GM21786 (cell line): ENCODE measurements at regions not wholly inside any gene's neighbourhood (a gene's known extent, or its start where the extent isn't known, plus 50 kb on each side); places are given as distances from the start of the nearest gene placed in this dataset.

Source experiments
- ATAC-seq: cut with Tn5 transposase; IDR thresholded peaks from one replicate; pipeline ENCODE4 v1.9.1; 2021; ENCODE audit not compliant: unreplicated experiment

- no peak for ATAC-seq
Measured at GRCh38 chr5:3883040-3883439, 287.4 kb downstream of the IRX1 start.

- ATAC-seq: no peak
Measured at GRCh38 chr5:3886524-3887451, 291.2 kb downstream of the IRX1 start.

- no peak for ATAC-seq
Measured at GRCh38 chr5:3888310-3888709, 292.7 kb downstream of the IRX1 start.

GRCh38 chr5:3889412-3890142 lies 293.9 kb downstream of the IRX1 start:
- ATAC-seq: no peak

GRCh38 chr5:3891113-3891512 lies 295.5 kb downstream of the IRX1 start:
- ATAC-seq: no peak

GRCh38 chr5:3893527-3893926 lies 297.9 kb downstream of the IRX1 start:
- ATAC-seq: no peak

- ATAC-seq: no peak
Measured at GRCh38 chr5:3893975-3894374, 298.3 kb downstream of the IRX1 start.

- no peak for ATAC-seq
Measured at GRCh38 chr5:3896098-3896497, 300.5 kb downstream of the IRX1 start.

- ATAC-seq: no peak
Measured at GRCh38 chr5:3899093-3899492, 303.5 kb downstream of the IRX1 start.

- no peak for ATAC-seq
Measured at GRCh38 chr5:3904584-3904983, 309.0 kb downstream of the IRX1 start.

- ATAC-seq: no peak
Measured at GRCh38 chr5:3905031-3905430, 309.4 kb downstream of the IRX1 start.

- no peak for ATAC-seq
Measured at GRCh38 chr5:3905521-3905920, 309.9 kb downstream of the IRX1 start.

GRCh38 chr5:3911111-3911510 lies 315.5 kb downstream of the IRX1 start:
- ATAC-seq: no peak

- no peak for ATAC-seq
Measured at GRCh38 chr5:3911773-3912172, 316.1 kb downstream of the IRX1 start.

- ATAC-seq: no peak
Measured at GRCh38 chr5:3912790-3913189, 317.2 kb downstream of the IRX1 start.

- ATAC-seq: no peak
Measured at GRCh38 chr5:3913279-3913678, 317.6 kb downstream of the IRX1 start.

GRCh38 chr5:3925022-3925421 lies 329.4 kb downstream of the IRX1 start:
- no peak for ATAC-seq

GRCh38 chr5:3925935-3926334 lies 330.3 kb downstream of the IRX1 start:
- ATAC-seq: no peak

- no peak for ATAC-seq
Measured at GRCh38 chr5:3929799-3930198, 334.2 kb downstream of the IRX1 start.

- no peak for ATAC-seq
Measured at GRCh38 chr5:3931976-3932375, 336.3 kb downstream of the IRX1 start.

- ATAC-seq: no peak
Measured at GRCh38 chr5:3933536-3933935, 337.9 kb downstream of the IRX1 start.

- no peak for ATAC-seq
Measured at GRCh38 chr5:3933966-3934365, 338.3 kb downstream of the IRX1 start.
